Uterus (tissue), 3 donors: ENCODE measurements at regions not wholly inside any gene's neighbourhood (a gene's known extent, or its start where the extent isn't known, plus 50 kb on each side); places are given as distances from the start of the nearest gene placed in this dataset.

Experiments used
- DNase-seq, 2 donors: peaks; one replicate each; pipeline ENCODE4 v3.0.0-alpha.2; 2019 to 2020
- H3K27ac ChIP-seq, 2 donors: fragments of 200-600 bp; sonication (generic); 1 replicate in 1 of 2; 2 replicates in 1 of 2; pipeline ENCODE4 v1.5.1; 2016 to 2018
- H3K27me3 ChIP-seq, 2 donors: fragments of 200-600 bp; sonication (generic); one replicate each; pipeline ENCODE4 v1.5.1; 2018 to 2019; ENCODE audit warnings: control low read depth in 1 of 2
- H3K36me3 ChIP-seq, 2 donors: fragments of 200-600 bp; sonication (generic); one replicate each; pipeline ENCODE4 v1.5.1; 2019; ENCODE audit warnings: control low read depth in 1 of 2
- H3K4me1 ChIP-seq, 2 donors: fragments of 200-600 bp; sonication (generic); one replicate each; pipeline ENCODE4 v1.5.1; 2018 to 2019; ENCODE audit warnings: control low read depth in 1 of 2
- H3K4me3 ChIP-seq, 2 donors: fragments of 200-600 bp; sonication (generic); 1 replicate in 1 of 2; 2 replicates in 1 of 2; pipeline ENCODE4 v1.5.1; 2018 to 2019; ENCODE audit warnings: mild to moderate bottlenecking in 1 of 2
- H3K9me3 ChIP-seq, 2 donors: fragments of 200-600 bp; sonication (generic); one replicate each; pipeline ENCODE4 v1.5.1; 2019; ENCODE audit warnings: control low read depth in 1 of 2
- CTCF ChIP-seq, 4 experiments: fragments of 200-600 bp in 2 of 4; fragments of 450-650 bp in 2 of 4; sonication (generic) in 2 of 4; IDR thresholded peaks; one replicate each; pipeline ENCODE4 v1.5.1; 2016 to 2019; ENCODE audit warnings: antibody characterized with exemption in 4 of 4, mild to moderate bottlenecking in 2 of 4, moderate library complexity in 1 of 4
- POLR2A ChIP-seq, 2 donors: fragments of 450-650 bp; IDR thresholded peaks; one replicate each; pipeline ENCODE4 v1.6.1; 2016; ENCODE audit warnings: antibody characterized with exemption in 2 of 2, mild to moderate bottlenecking in 1 of 2, moderate library complexity in 1 of 2
- intact Hi-C: fragments of 100-400 bp; cut with DNase I; formaldehyde crosslinking; loops from one replicate; pipeline ENCODE4 v1.15.1; 2023; ENCODE audit warnings: low total_unique reads
- donor health status: DM: yes; HTN: yes; CAD: no.

- H3K4me1 ChIP-seq, result no peaks in the 10 kb centered on the region
- TF ChIP-seq POLR2A (IDR thresholded peaks at IDR 0.05) (no peak), CTCF (IDR thresholded peaks at IDR 0.05) (no peak)
- H3K36me3 ChIP-seq, result no peaks in the 10 kb centered on the region
- no peak for DNase-seq
- no peak overlapping the region for H3K4me3 ChIP-seq
- H3K27ac ChIP-seq, result no peak overlapping the region
- no peaks in the 10 kb centered on the region for H3K27me3 ChIP-seq
- intact Hi-C loops, result no loop called here
- no peaks in the 10 kb centered on the region for H3K9me3 ChIP-seq
Observed at GRCh38 chr2:12313445-12314126, 403.1 kb upstream of the TRIB2 start.

- Histone ChIP-seq H3K4me3 (no peak overlapping the region), H3K27me3 (no peaks in the 10 kb centered on the region), H3K4me1 (no peaks in the 10 kb centered on the region), H3K36me3 (no peaks in the 10 kb centered on the region), H3K27ac (no peak overlapping the region), H3K9me3 (no peaks in the 10 kb centered on the region)
- TF ChIP-seq POLR2A (IDR thresholded peaks at IDR 0.05) (no peak), CTCF (IDR thresholded peaks at IDR 0.05) (no peak)
- DNase-seq, result no peak
- intact Hi-C loops, result no loop called here
Observed at GRCh38 chr2:12314127-12314760, 402.5 kb upstream of the TRIB2 start.

- no peak overlapping the region for H3K4me3 ChIP-seq
- DNase-seq, result no peak
- H3K27ac ChIP-seq, result no peak overlapping the region
- H3K36me3 ChIP-seq, result no peaks in the 10 kb centered on the region
- TF ChIP-seq CTCF (IDR thresholded peaks at IDR 0.05) (no peak), POLR2A (IDR thresholded peaks at IDR 0.05) (no peak)
- H3K9me3 ChIP-seq, result no peaks in the 10 kb centered on the region
- intact Hi-C loops, result no loop called here
- no peaks in the 10 kb centered on the region for H3K4me1 ChIP-seq
- no peaks in the 10 kb centered on the region for H3K27me3 ChIP-seq
Observed at GRCh38 chr2:12315224-12315623, 401.5 kb upstream of the TRIB2 start.

- intact Hi-C loops, result no loop called here
- Histone ChIP-seq H3K36me3 (no peaks in the 10 kb centered on the region), H3K9me3 (no peaks in the 10 kb centered on the region), H3K4me3 (no peak overlapping the region), H3K27ac (peak overlapping the region in 1 of 2 donors; percentile 88), H3K27me3 (no peaks in the 10 kb centered on the region), H3K4me1 (no peaks in the 10 kb centered on the region)
- no peak for DNase-seq
- TF ChIP-seq POLR2A (IDR thresholded peaks at IDR 0.05) (no peak), CTCF (IDR thresholded peaks at IDR 0.05) (no peak)
Observed at GRCh38 chr2:12316476-12316875, 400.3 kb upstream of the TRIB2 start.

- H3K27me3 ChIP-seq, result no peaks in the 10 kb centered on the region
- no peaks in the 10 kb centered on the region for H3K4me1 ChIP-seq
- H3K27ac ChIP-seq, result peak overlapping the region; percentile 78 to 88
- intact Hi-C loops, result no loop called here
- no peak for DNase-seq
- H3K36me3 ChIP-seq, result no peaks in the 10 kb centered on the region
- no peak for TF ChIP-seq POLR2A (IDR thresholded peaks at IDR 0.05)
- H3K9me3 ChIP-seq, result no peaks in the 10 kb centered on the region
- no peak overlapping the region for H3K4me3 ChIP-seq
Observed at GRCh38 chr2:12317286-12317685, 399.4 kb upstream of the TRIB2 start.
